GM12878 (cell line): ENCODE measurements at regions not wholly inside any gene's neighbourhood (a gene's known extent, or its start where the extent isn't known, plus 50 kb on each side); places are given as distances from the start of the nearest gene placed in this dataset.

Experiments used
- GABPA ChIP-seq: IDR thresholded peaks from 2 replicates; pipeline ENCODE4 v1.6.1; 2014; ENCODE audit warnings: antibody characterized with exemption, low read depth, mild to moderate bottlenecking, inconsistent platforms
- HCFC1 ChIP-seq: fragments of 150-350 bp; IDR thresholded peaks from 2 replicates; pipeline ENCODE4 v1.6.1; 2014; ENCODE audit warnings: low read length
- MXI1 ChIP-seq: fragments of 150-350 bp; IDR thresholded peaks from 2 replicates; pipeline ENCODE4 v1.6.1; 2011; ENCODE audit warnings: low read depth, mild to moderate bottlenecking, inconsistent platforms, low read length, improper control_type of control experiment
- NBN ChIP-seq: fragments of 450-650 bp; IDR thresholded peaks from 2 replicates; pipeline ENCODE4 v1.6.1; 2016
- NFYA ChIP-seq: IDR thresholded peaks from 2 replicates; pipeline ENCODE4 v1.6.1; 2011; ENCODE audit warnings: low read depth, mild to moderate bottlenecking, low read length, improper control_type of control experiment, borderline replicate concordance
- NFYB ChIP-seq: IDR thresholded peaks from 2 replicates; pipeline ENCODE4 v1.6.1; 2011; ENCODE audit warnings: low read depth, mild to moderate bottlenecking, low read length, improper control_type of control experiment, moderate library complexity; ENCODE audit not compliant: insufficient read depth
- SIX5 ChIP-seq: IDR thresholded peaks from 2 replicates; pipeline ENCODE4 v1.6.1; 2011; ENCODE audit warnings: mild to moderate bottlenecking, low read depth, low read length, moderate library complexity; ENCODE audit not compliant: severe bottlenecking
- SRF ChIP-seq, 2 experiments: IDR thresholded peaks; 2 replicates each; pipeline ENCODE4 v1.6.1; 2011; ENCODE audit warnings: low read depth in 2 of 2, low read length in 2 of 2, mild to moderate bottlenecking in 1 of 2, moderate library complexity in 1 of 2
- SUZ12 ChIP-seq: fragments of 200-600 bp; sonication (generic); IDR thresholded peaks from one replicate; pipeline ENCODE4 v1.6.1; 2018; ENCODE audit warnings: antibody characterized with exemption, mild to moderate bottlenecking; ENCODE audit not compliant: unreplicated experiment
- ZNF592 ChIP-seq: fragments of 450-650 bp; IDR thresholded peaks from 2 replicates; pipeline ENCODE4 v1.6.1; 2017; ENCODE audit warnings: mild to moderate bottlenecking, moderate library complexity
- TF ChIP-seq, protein P1 (sequence below): IDR thresholded peaks from 2 replicates; pipeline ENCODE4 v1.6.1; 2011; ENCODE audit warnings: borderline replicate concordance, low read depth, mild to moderate bottlenecking, moderate library complexity, low read length; ENCODE audit not compliant: insufficient read depth, poor library complexity, severe bottlenecking
- TF ChIP-seq, protein P2 (sequence below): fragments of 450-650 bp; IDR thresholded peaks from 2 replicates; pipeline ENCODE4 v1.6.1; 2018; ENCODE audit warnings: borderline replicate concordance, mild to moderate bottlenecking; ENCODE audit not compliant: partially characterized antibody

DNA sequence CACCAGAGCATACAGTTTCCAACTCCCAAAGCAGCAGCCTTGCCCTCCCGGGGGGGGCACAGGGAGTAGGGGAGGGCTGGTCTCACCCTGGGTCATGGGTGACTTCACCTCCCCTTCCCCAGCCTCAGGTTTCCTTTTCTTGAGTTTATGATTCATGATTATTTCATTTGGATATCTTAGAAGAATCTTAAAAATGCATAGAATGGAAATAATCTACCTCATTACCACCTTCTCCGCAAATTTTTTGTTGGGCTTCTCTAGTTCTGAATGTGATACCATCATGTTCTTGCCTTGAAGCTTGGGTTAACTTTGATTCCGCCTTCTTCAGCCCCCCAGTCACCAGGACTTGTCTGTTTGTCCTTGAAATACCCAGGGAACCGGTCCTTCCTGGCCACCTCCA lies 148.8 kb upstream of the ROPN1 start (continued):
- TF ChIP-seq ZNF592 (no peak), NBN (no peak), SUZ12 (no peak), NFYA (no peak), SRF (IDR thresholded peaks at IDR 0.05; ENCODE audit: low read depth in 2 of 2, low read length in 2 of 2) (no peak), MXI1 (no peak), HCFC1 (no peak), GABPA (no peak), NFYB (no peak), SIX5 (no peak)
- TF ChIP-seq, protein P1, sequence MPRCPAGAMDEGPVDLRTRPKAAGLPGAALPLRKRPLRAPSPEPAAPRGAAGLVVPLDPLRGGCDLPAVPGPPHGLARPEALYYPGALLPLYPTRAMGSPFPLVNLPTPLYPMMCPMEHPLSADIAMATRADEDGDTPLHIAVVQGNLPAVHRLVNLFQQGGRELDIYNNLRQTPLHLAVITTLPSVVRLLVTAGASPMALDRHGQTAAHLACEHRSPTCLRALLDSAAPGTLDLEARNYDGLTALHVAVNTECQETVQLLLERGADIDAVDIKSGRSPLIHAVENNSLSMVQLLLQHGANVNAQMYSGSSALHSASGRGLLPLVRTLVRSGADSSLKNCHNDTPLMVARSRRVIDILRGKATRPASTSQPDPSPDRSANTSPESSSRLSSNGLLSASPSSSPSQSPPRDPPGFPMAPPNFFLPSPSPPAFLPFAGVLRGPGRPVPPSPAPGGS: no peak
- TF ChIP-seq, protein P2, sequence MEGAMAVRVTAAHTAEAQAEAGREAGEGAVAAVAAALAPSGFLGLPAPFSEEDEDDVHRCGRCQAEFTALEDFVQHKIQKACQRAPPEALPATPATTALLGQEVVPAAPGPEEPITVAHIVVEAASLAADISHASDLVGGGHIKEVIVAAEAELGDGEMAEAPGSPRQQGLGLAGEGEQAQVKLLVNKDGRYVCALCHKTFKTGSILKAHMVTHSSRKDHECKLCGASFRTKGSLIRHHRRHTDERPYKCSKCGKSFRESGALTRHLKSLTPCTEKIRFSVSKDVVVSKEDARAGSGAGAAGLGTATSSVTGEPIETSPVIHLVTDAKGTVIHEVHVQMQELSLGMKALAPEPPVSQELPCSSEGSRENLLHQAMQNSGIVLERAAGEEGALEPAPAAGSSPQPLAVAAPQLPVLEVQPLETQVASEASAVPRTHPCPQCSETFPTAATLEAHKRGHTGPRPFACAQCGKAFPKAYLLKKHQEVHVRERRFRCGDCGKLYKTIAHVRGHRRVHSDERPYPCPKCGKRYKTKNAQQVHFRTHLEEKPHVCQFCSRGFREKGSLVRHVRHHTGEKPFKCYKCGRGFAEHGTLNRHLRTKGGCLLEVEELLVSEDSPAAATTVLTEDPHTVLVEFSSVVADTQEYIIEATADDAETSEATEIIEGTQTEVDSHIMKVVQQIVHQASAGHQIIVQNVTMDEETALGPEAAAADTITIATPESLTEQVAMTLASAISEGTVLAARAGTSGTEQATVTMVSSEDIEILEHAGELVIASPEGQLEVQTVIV: no peak
- TF ChIP-seq, all 136 proteins: peak for 0
